BE2C (cell line): ENCODE measurements at regions not wholly inside any gene's neighbourhood (a gene's known extent, or its start where the extent isn't known, plus 50 kb on each side); places are given as distances from the start of the nearest gene placed in this dataset.

Experiments used
- DNase-seq: peaks from one replicate; pipeline ENCODE4 v3.0.0-alpha.2; 2020
- H3K27me3 ChIP-seq: fragments of 250-450 bp; sonication (Bioruptor Pico); 2 replicates; pipeline ENCODE4 v1.5.1; 2020; ENCODE audit warnings: mild to moderate bottlenecking
- H3K36me3 ChIP-seq: fragments of 250-450 bp; sonication (Bioruptor Pico); 2 replicates; pipeline ENCODE4 v1.5.1; 2020; ENCODE audit warnings: mild to moderate bottlenecking
- H3K4me1 ChIP-seq: fragments of 250-450 bp; sonication (Bioruptor Pico); 2 replicates; pipeline ENCODE4 v1.5.1; 2020
- H3K4me3 ChIP-seq: 2 replicates; pipeline ENCODE4 v1.5.1; 2011; ENCODE audit warnings: low read depth, low read length
- H3K9me3 ChIP-seq: fragments of 250-450 bp; sonication (Bioruptor Pico); 2 replicates; pipeline ENCODE4 v1.5.1; 2020
- CTCF ChIP-seq: IDR thresholded peaks from 2 replicates; pipeline ENCODE4 v1.5.1; 2012; ENCODE audit warnings: mild to moderate bottlenecking, low read depth, low read length

- no peaks in the 10 kb centered on the region for H3K4me1 ChIP-seq
- DNase-seq = no peak
- H3K36me3 ChIP-seq = no peaks in the 10 kb centered on the region
- TF ChIP-seq CTCF = no peak
- H3K4me3 ChIP-seq = no peak overlapping the region
- no peaks in the 10 kb centered on the region for H3K9me3 ChIP-seq
- H3K27me3 ChIP-seq = no peaks in the 10 kb centered on the region
Measured at GRCh38 chr2:163420604-163421003, 315.2 kb downstream of the FIGN start.

GRCh38 chr2:163419000-163419830 is 316.6 kb downstream of the FIGN start:
- H3K4me1 ChIP-seq = no peaks in the 10 kb centered on the region
- no peak for DNase-seq
- H3K9me3 ChIP-seq = no peaks in the 10 kb centered on the region
- no peak overlapping the region for H3K4me3 ChIP-seq
- no peaks in the 10 kb centered on the region for H3K27me3 ChIP-seq
- H3K36me3 ChIP-seq = no peaks in the 10 kb centered on the region
- no peak for TF ChIP-seq CTCF

DNA sequence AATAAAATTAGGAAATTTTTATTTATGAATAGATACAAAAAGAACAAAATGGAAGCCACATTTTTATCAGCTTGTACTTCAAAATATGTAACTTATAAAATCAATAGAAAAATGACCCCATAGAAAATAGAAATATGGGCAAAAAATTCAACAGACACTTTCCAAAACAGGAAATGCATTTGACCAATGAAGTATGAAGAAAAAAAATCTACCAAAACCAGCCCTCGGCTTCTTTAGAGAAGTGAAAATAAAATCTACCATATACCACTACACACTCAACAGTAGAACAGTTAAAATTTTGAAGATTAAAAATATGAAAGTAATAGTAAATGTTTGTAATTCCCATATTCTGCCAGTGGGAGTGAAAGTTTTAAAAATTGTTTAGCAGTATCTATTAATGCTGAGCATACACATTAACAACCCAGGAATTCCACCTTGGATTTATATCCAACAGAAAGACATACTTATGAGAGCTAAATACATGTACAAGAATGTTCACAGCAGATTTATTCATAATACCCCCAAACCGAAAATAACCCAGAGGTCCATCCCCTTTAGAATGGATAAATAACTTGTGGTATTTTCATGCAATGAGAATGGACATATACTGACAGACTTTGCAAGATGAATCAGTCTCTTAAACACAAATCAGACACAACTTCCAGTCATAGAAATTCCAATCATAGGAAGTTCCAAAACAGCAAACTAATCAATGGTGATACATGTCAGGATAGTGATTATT is 318.0 kb downstream of the FIGN start:
- DNase-seq = no peak
- Histone ChIP-seq H3K27me3 (no peaks in the 10 kb centered on the region), H3K4me3 (no peak overlapping the region), H3K36me3 (no peaks in the 10 kb centered on the region), H3K9me3 (no peaks in the 10 kb centered on the region), H3K4me1 (no peaks in the 10 kb centered on the region)
- TF ChIP-seq CTCF = no peak

- Histone ChIP-seq H3K4me3 (no peak overlapping the region), H3K9me3 (no peaks in the 10 kb centered on the region), H3K36me3 (no peaks in the 10 kb centered on the region), H3K4me1 (no peaks in the 10 kb centered on the region), H3K27me3 (no peaks in the 10 kb centered on the region)
- no peak for TF ChIP-seq CTCF
- no peak for DNase-seq
Measured at GRCh38 chr2:163414121-163414520, 321.7 kb downstream of the FIGN start.

- Histone ChIP-seq H3K4me3 (no peak overlapping the region), H3K27me3 (no peaks in the 10 kb centered on the region), H3K4me1 (no peaks in the 10 kb centered on the region), H3K36me3 (no peaks in the 10 kb centered on the region), H3K9me3 (no peaks in the 10 kb centered on the region)
- no peak for TF ChIP-seq CTCF
- no peak for DNase-seq
Measured at GRCh38 chr2:163407296-163407695, 328.5 kb downstream of the FIGN start.

GRCh38 chr2:163405298-163405697 is 330.5 kb downstream of the FIGN start:
- TF ChIP-seq CTCF = no peak
- Histone ChIP-seq H3K9me3 (no peaks in the 10 kb centered on the region), H3K36me3 (no peaks in the 10 kb centered on the region), H3K4me1 (no peaks in the 10 kb centered on the region), H3K27me3 (no peaks in the 10 kb centered on the region), H3K4me3 (no peak overlapping the region)
- no peak for DNase-seq
